ENCODE measurements at regions not wholly inside any gene's neighbourhood (a gene's known extent, or its start where the extent isn't known, plus 50 kb on each side); places are given as distances from the start of the nearest gene placed in this dataset.

- DNase-seq (ENCODE audit: low spot score) = no peak
Observed at GRCh38 chr17:13405080-13405479, 196.6 kb downstream of the HS3ST3A1 start.

GRCh38 chr17:13403982-13404946, 197.5 kb downstream of the HS3ST3A1 start:
- no peak for DNase-seq (ENCODE audit: low spot score)

GRCh38 chr17:13400491-13400890, 201.2 kb downstream of the HS3ST3A1 start:
- no peak for DNase-seq (ENCODE audit: low spot score)

- no peak for DNase-seq (ENCODE audit: low spot score)
Observed at GRCh38 chr17:13398853-13399252, 202.9 kb downstream of the HS3ST3A1 start.

GRCh38 chr17:13398091-13398490, 203.6 kb downstream of the HS3ST3A1 start:
- DNase-seq (ENCODE audit: low spot score) = no peak

- DNase-seq (ENCODE audit: low spot score) = no peak
Observed at GRCh38 chr17:13395862-13396261, 205.9 kb downstream of the HS3ST3A1 start.

- DNase-seq (ENCODE audit: low spot score) = no peak
Observed at GRCh38 chr17:13395346-13395745, 206.4 kb downstream of the HS3ST3A1 start.

GRCh38 chr17:13393841-13394710, 207.7 kb downstream of the HS3ST3A1 start:
- DNase-seq (ENCODE audit: low spot score) = no peak

GRCh38 chr17:13387952-13388351, 213.8 kb downstream of the HS3ST3A1 start:
- DNase-seq (ENCODE audit: low spot score) = no peak

- no peak for DNase-seq (ENCODE audit: low spot score)
Observed at GRCh38 chr17:13387236-13387635, 214.5 kb downstream of the HS3ST3A1 start.

GRCh38 chr17:13385481-13385911, 216.2 kb downstream of the HS3ST3A1 start:
- peak; percentile 24 for DNase-seq (ENCODE audit: low spot score)

- DNase-seq (ENCODE audit: low spot score) = no peak
Observed at GRCh38 chr17:13384626-13385025, 217.1 kb downstream of the HS3ST3A1 start.

- DNase-seq (ENCODE audit: low spot score) = no peak
Observed at GRCh38 chr17:13378361-13378760, 223.4 kb downstream of the HS3ST3A1 start.

GRCh38 chr17:13374203-13375143, 227.3 kb downstream of the HS3ST3A1 start:
- DNase-seq (ENCODE audit: low spot score) = no peak

GRCh38 chr17:13372432-13372831, 229.3 kb downstream of the HS3ST3A1 start:
- no peak for DNase-seq (ENCODE audit: low spot score)

- DNase-seq (ENCODE audit: low spot score) = no peak
Observed at GRCh38 chr17:13367154-13367553, 234.6 kb downstream of the HS3ST3A1 start.

- DNase-seq (ENCODE audit: low spot score) = no peak
Observed at GRCh38 chr17:13365331-13365730, 236.4 kb downstream of the HS3ST3A1 start.

- no peak for DNase-seq (ENCODE audit: low spot score)
Observed at GRCh38 chr17:13363771-13364170, 238.0 kb downstream of the HS3ST3A1 start.

- peak; percentile 77 for DNase-seq (ENCODE audit: low spot score)
Observed at GRCh38 chr17:13362341-13363122, 239.2 kb downstream of the HS3ST3A1 start.

GRCh38 chr17:13359774-13360173, 242.0 kb downstream of the HS3ST3A1 start:
- no peak for DNase-seq (ENCODE audit: low spot score)

GRCh38 chr17:13355054-13355453, 246.7 kb downstream of the HS3ST3A1 start:
- DNase-seq (ENCODE audit: low spot score) = no peak

Measured in A172 (cell line).